ENCODE measurements at regions not wholly inside any gene's neighbourhood (a gene's known extent, or its start where the extent isn't known, plus 50 kb on each side); places are given as distances from the start of the nearest gene placed in this dataset.

DNA sequence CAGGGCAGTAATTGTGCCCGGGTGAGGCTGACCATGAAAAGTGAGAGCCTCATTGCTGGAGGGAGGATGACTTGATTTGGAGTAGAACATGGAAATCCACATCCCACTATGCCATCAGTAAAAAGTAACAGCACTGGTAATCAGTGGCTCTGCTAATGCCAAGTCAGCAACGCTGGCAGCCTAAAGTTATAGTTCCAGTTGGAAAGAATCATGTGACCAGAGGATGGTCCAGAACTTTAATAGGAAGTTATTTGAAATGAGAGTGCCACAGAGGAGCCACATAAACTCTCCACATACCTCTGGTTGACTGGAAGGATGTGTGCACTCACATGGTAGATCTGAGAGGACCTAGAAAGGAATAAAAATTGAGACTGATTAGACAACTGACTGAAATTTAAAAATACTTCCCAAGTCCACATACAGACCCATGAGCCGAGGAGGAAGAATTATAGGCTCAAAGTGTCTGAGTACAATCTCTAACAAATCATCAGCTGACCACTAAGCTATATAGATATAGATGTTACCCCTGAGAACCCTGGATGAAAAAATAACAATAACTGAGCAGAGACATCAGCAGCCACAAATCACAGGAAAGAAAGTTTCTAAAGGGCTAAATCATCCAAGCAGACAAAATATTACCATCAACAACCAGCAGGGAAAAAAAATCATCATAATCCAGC, 346.8 kb downstream of the STK39 start:
- no peak for DNase-seq

DNA sequence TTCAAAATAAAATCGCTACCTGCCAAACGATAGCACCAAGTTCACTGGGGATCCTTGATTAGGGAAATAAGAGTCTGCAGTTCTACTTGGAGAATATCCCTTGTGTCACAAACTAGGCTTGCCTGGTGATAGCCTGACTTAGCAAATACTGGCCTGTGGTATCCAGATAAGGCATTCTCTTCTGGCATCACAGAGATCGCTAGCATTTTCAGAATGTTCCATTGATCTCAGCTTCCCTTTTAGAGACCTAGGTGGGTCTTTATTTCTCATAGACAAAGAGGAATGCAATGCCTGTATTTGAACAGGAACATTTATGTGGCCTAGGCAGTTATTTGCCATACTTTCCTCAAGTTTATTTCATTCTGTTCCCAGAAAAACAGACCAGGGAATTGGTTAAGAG, 349.1 kb downstream of the STK39 start:
- no peak for DNase-seq

DNA sequence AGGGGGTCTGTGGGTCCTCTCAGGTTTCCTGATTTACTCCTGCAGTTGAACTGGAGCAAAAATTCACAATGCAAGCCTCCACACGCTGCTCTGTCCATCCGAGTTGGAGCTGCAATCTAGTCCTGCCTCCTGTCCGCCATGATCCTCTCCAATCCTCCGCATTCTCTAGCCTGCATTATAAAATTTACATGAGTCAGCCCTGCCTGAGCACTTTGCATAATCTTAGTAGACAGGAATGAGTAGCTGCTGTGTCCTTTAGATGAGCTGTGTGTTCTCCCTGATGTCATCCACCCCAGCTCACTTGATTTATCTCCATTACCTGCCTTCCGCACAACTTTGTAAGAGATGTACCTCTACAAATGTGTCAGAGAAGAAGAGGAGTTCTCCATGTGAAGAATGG, 355.6 kb downstream of the STK39 start:
- no peak for DNase-seq

DNA sequence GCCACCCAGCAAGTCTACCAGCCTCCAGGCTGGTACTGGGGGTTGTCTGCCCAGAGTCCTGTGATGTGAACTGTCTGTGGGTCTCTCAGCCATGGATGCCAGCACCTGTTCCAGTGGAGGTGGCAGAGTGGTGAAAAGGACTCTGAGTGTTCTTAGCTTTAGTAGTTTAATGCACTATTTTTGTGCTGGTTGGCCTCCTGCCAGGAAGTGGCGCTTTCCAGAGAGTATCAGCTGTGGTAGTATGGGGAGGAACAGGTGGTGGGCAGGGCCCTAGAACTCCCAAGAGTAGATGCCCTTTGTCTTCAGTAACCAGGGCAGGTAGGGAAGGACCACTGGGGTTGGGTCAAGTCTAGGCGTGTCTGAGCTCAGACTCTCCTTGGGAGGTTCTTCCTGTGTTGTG, 356.7 kb downstream of the STK39 start:
- no peak for DNase-seq

DNA sequence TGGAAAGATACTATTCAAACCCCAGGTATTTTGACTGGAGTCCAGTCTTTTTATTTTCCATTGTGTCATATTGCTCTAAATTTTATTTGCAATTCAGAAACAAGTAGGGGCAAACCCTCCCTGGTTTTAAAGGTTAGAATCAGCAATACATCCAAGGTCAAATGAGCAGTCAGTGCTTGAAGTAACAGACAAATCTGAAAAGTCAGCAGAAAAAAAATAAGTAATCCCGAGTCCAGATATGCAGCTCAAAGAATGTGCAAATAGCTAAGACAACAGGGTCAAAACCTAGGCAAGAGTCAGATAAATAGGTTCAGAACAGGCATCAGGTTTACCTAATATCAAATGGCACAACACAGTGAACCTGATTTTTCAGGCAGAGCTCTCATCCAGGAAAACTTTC, 367.0 kb downstream of the STK39 start:
- no peak for DNase-seq

DNA sequence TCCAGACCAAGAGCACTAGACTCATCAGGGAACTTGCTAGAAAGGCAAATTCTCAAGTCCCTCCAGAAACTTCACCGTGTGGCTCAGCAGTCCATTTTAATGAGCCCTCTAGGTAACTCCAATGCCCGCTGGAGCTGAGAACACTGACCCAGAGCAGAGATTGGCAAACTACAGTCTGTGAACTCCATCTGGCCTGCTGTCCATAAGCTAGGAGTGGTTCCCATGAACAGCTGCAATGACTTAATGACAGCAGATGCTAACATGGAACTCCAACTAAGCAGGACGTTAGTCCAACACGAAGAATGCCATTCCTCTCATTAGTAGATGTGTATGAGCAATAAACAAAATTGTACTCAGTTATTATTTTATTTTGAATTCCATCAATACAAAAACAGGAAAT, 371.9 kb downstream of the STK39 start:
- no peak for DNase-seq

DNA sequence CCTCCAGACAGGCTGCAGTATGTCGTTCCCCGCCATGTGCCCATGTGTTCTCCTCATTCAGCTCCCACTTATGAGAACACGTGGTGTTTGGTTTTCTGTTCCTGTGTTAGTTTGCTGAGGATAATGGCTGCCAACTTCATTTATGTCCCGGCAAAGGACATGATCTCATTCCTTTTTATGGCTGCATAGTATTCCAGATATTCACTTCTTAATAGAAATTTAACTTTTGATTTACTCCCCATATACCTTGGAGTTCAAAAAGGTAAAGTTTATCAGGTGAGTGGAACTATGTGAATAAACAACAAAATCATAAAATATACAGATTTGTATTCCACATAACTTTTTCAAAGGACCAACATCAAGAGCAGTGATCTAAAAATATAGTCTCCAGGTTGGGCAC, 372.6 kb downstream of the STK39 start:
- no peak for DNase-seq

DNA sequence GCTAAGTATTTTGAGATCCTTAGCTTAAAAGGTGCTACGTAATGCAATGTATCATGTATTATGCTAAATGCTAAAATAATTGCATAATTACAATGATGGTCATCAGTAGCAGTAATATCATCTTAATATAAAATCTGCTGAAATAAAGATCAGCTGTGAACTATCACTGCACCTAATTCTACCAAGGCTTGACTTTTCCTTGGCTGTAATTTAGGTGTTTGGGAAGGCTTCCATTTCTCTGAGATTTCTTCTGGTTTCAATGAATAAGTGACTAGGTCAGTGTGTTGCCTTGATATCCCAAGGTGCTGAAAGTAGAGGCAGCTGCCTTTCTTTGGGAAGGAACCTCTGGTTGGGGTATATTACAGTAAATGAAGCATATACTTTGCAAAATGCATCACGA, 376.1 kb downstream of the STK39 start:
- DNase-seq: no peak

DNA sequence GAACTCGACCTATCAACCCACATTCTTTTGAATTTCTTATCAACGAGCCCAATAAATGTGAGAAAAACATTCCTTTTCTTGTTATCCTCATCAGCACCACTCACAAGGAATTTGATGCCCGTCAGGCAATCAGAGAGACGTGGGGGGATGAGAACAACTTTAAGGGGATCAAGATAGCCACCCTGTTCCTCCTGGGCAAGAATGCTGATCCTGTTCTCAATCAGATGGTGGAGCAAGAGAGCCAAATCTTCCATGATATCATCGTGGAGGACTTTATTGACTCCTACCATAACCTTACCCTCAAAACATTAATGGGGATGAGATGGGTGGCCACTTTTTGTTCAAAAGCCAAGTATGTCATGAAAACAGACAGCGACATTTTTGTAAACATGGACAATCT, 378.2 kb downstream of the STK39 start:
- no peak for DNase-seq

DNA sequence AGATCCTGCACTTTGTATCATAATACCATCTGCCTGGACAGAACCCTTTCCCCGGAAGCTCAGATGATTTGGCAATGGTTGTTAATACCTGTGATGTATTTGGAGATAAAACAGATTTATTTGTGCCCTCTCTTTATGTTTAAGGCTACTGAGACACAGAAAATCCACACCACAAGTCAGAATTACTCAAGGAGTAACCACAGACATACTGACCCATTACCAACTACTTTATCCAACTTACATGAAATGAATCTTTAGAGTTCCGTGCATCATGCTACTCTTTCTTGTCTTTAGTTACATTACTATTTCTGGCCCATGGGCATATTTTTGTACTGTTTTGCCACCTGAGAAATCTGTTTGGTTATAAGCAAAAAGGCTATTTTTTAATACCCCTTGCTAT, 384.0 kb downstream of the STK39 start:
- no peak for DNase-seq

DNA sequence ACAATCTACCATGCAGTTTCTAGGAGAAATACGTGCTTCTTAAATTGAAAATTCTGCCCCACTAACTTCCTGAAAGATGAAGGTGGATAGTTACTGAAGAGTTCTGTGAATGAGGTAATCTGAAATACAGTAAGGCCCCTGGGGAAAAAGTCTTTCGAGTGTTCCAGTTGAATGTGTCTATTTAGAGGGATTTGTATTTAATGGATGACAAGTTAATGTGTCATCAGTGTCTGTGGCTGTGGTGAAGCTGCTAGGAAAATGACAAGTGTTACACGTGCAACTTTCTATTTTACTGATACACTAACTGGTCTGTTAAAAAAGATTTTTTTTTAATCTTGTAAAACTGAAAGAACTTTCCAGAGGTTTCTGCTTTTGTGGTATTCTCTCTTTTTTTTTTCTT, 384.6 kb downstream of the STK39 start:
- DNase-seq: peak; percentile 87

DNA sequence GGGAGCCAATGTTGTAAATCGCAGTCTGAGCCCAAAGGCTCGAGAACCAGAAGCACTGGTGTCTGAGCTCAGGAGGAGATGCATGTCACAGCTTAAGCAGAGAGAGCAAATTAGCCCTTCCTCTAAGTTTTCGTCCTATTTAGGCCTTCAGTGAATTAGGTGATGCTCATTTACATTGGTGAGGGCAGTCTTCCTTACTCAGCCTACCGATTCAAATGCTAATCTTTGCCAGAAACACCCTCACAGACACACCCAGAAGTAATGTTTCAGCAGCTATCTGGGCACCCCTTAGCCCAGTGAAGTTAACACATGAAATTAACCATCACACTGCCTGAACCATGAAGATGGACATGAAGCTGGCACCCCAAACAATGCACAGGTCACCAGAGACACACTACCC, 385.1 kb downstream of the STK39 start:
- DNase-seq: no peak

DNA sequence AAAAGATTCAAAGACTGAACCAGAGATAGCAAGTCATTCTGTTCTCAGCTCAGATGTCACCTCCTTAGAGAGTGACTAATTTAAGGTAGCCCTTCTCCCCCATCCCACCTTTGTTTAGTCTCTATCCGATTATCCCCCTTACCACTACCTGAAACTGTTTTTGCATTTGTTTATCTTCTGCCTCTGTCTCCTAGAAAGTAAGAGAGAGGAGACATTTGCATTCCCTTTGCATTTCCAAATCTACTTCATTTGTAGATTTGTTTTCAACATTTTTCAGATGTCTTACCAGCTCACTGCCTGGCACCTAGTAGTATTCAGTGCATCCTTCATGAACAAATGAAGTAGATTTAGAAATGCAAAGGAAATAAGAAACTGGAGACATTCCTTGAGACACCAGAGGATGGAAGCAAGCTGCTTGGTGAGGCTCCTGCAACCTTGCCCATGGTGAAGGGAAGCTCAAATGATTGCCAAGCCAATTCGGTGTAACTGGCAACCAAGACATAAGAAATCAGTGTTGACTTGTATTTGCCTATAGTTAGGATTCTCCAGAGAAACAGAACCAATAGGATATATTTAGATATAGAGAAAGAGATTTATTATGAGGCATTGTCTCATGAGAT, 385.7 kb downstream of the STK39 start:
- DNase-seq: no peak

DNA sequence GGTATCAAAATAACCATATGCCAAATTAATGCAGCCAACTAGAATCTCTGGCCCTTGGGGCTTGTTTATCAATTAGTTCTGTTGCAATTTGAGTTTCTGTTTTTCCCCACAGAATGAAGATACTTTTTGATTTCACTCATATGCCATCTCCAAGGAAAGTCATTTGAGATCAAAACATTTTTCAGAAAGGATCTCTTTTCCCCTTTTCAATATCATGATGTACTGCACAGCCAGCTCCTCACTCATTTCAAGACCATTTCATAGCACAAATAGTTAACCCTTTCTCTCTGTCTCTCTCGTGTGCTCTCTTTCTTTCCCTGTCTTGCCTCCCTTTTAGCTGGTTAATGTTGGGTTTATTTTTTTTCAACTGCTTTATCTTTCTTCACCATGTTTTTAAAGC, 387.3 kb downstream of the STK39 start:
- no peak for DNase-seq

DNA sequence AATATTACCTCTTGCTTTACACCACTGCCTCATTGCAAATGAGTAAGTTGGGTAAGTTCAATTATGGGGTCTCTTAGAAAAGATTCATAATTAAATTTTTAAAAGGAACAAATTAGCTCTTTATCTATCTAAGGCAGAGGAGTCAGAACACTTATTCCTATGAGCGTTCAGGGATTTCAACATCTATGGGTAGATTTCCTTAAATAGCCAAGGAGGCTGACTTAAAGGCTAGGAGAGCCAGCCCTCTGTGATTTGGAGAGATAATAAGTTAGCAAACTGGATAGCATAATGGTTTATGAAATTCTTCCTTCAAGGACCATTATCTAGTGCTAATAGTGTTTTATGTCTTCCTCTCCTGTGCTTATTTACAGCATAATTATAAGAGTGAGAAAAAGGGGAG, 387.7 kb downstream of the STK39 start:
- DNase-seq: no peak

DNA sequence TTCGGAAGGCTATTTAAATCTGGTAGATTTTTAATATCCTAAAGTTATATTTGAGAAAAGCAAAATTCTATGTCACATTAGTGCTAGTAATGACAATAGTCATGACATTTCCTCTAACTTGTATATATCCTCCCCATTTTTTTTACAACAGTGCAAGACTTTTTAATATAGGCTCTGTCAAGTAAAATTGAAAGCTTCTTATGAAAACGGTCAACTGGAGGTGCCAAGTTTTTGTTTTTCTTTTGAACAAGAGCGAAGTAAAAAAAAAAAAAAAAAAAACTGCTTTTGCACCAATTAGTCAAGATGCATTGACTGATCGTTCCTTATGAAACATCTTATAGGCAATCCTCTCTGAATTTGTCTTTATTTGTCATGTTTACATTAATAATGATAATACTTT, 389.3 kb downstream of the STK39 start:
- no peak for DNase-seq

DNA sequence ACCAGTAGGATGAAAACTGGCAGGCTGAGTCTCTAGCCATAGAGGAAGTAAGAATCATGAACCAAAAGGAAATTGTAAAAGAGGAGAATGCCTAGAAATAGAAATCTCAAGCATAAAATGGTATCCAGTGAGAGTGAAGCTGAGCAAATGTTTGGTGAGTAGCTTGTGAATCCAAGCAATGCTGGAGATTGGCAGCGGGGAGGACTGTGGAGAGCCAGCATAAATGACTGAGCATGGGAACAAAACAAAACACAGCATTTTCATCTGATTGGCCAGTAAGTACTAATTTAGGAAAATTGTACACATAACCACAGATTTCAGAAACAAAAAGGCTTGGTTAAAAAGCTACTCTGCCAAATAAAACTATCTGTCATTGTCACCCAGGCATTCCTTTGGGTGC, 390.0 kb downstream of the STK39 start:
- no peak for DNase-seq

DNA sequence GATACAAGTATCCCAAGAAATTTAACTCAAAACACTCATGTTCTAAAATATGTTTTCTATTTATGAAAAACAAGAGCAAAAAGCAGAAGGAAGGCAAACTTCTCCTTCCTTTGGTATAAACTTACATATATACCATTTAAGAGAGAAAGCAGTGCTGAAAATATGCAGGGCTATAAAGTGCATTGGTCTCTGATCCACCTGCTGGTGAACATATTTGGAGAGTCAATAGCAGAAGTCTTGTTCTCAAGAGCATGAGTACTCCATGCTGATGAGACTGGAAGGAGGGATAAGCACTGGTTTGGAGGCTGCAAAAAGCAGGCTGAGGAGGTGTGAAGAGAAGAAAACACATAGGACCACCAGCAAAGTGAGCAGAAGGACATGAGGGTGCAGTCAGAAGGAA, 391.2 kb downstream of the STK39 start:
- DNase-seq: no peak

DNA sequence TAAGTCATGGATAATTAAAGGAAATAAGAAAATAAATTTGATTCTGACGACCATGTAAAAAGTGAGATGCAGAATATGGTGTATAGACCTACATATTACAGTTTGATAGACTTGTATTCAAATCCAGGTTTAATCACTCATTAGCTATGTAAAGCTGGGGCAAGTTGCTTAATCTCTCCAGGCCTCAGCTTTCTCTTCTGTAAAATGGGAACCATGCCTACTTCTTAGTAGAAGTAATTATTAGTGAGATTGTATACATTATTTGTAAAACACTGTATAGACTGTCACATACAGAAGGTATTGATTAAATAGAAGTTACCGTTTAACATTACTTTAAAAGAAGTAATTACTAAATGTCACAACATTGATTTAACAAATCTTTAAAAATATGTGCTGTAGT, 392.2 kb downstream of the STK39 start:
- no peak for DNase-seq

DNA sequence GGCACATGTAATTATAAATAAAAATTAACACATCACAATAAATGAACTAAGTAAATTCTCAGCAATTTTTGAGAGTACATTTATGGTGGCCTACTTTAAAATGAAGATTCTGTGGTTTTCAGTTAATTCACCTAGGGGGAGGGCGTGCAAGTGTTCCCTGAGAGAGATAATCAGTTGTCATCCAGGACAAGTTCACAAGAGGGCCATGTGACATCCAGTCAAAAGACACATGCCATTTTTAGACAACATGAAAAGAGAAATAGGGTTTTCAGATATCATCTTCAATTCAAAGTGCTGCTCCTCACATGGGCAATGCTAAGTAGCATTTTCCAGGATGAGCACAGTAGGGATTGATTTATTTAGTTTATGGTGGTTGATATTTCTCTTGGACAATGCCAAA, 393.7 kb downstream of the STK39 start:
- DNase-seq: no peak

DNA sequence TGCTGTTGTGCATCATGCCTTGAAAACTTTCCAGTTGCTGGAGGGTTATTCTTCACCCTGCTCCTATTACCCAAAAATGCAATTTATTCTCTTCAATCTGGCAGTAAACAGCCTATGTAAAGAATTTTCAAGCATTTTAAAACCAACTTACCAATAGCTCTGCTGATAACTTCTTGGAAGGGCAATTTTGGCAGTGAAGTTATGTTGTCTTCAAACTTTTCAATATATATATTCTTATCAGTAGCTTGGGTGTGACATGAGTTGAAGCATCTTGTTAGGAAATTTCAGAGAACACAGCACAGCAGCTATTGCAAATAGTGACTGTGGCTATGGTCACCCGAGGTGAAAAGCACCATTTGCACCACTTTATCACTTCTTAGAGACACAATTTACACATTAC, 395.5 kb downstream of the STK39 start:
- no peak for DNase-seq

DNA sequence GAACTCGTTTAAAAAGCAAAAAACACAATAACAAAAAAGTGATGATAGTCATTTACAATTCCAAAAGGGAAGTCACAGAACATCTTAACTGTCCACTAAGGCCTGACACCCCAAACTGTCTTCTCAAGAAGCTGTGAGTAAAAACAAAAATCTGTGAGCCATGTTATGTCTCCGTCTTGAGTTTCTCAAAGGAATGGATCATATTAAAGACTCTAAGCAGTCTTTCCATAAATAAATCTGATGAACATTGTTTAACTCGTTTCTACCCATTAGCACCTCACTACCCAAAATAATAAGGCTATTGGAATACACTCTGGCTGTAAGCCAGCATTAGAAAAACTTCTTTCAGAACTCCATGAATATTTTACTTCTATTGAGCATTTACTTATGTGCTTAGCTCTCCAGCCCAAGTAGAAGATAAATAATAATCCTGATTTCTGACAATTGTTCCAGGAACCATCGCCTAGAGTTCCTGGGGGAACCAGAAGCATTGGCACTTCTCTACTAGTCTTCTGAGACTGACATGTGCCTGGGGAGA, 396.0 kb downstream of the STK39 start:
- no peak for DNase-seq

DNA sequence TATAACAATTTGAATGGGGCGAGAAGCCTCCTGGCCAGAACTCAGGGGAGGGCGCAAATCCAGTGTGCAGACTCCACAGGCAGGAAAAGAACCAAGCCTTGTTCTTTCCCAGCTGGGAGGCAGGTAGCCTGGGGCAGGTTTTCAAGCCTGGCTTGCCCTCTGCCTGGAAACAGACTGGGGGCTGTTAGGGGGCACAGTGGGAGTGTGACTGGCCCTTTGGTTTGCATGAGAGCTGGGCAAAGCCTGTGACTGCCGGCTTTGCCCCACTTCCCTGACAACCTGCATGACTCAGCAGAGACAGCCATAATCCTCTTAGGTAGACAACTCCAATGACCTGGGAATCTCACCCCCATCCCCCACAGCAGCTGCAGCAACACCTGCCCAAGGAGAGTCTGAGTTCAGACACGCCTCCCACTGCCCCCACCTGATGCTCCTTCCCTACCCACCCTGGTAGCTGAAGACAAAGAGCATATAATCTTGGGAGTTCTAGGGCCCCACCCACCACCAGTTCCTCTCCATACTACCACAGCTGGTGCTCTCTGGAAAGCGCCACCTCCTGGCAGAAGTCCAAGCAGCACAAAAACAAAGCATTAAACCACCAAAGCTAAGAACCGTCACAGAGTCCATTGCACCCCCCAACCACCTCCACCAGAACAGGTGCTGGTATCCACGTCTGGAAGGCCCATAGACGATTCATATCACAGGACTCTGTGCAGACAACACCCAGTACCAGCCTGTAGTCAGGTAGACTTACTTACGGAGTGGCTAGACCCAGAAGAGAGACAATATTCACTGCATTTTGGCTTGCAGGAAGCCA, 402.5 kb downstream of the STK39 start:
- no peak for DNase-seq

DNA sequence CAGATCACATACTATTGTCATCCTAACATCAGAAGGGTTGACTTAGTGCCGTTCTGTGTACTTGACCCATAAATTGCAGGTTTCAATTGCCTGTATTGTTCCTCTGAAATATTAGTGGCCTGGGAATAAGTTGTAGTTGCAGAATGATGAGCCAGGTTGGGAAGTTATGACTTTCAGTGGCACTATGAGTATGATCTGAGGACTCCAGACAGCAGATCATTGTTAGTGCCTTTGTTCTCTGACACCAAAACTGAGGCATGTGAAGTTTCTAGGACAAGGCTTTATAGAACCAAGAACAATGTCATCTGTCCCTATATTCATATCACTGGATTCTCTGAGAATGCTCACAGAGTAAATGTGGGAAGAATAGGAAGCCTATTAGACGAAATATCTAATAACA, 403.7 kb downstream of the STK39 start:
- no peak for DNase-seq

Measured in kidney glomerular epithelial cell (primary cell).